ENCODE measurements at regions not wholly inside any gene's neighbourhood (a gene's known extent, or its start where the extent isn't known, plus 50 kb on each side); places are given as distances from the start of the nearest gene placed in this dataset.
"Not testable (repeated sequence)": the region's sequence is repeated elsewhere in the genome, so short reads cannot be mapped to it uniquely, and the experiment has no call there.

GRCh38 chr7:29709002-29709401 is 97.3 kb upstream of the WIPF3 start:
- not testable (repeated sequence) for TF ChIP-seq POLR2A, CTCF (IDR thresholded peaks at IDR 0.05)
